Neural cell (in vitro differentiated cells): ENCODE measurements at regions not wholly inside any gene's neighbourhood (a gene's known extent, or its start where the extent isn't known, plus 50 kb on each side); places are given as distances from the start of the nearest gene placed in this dataset.

Experiments used
- CTCF ChIP-seq: fragments of 450-650 bp; IDR thresholded peaks from 2 replicates; pipeline ENCODE4 v1.5.1; 2014; ENCODE audit warnings: antibody characterized with exemption, mild to moderate bottlenecking, moderate library complexity; ENCODE audit not compliant: poor library complexity, severe bottlenecking
- EZH2 ChIP-seq: fragments of 200-600, 300-800 bp; shearing (Covaris generic), sonication (generic); IDR thresholded peaks from 2 replicates; pipeline ENCODE4 v1.6.1; 2014; ENCODE audit warnings: antibody characterized with exemption, low read length, borderline replicate concordance, mild to moderate bottlenecking; ENCODE audit not compliant: insufficient read depth, poor library complexity, severe bottlenecking
- SMC3 ChIP-seq: fragments of 450-650 bp; conservative IDR thresholded peaks from 2 replicates; pipeline ENCODE4 v1.6.1; 2014; ENCODE audit warnings: antibody characterized with exemption, mild to moderate bottlenecking, moderate library complexity; ENCODE audit not compliant: poor library complexity

- TF ChIP-seq EZH2, result no peak
- no peak for TF ChIP-seq CTCF
- no peak for TF ChIP-seq SMC3
Observed at GRCh38 chr5:156021866-156022265, 305.1 kb upstream of the SGCD start.
